ENCODE measurements at regions not wholly inside any gene's neighbourhood (a gene's known extent, or its start where the extent isn't known, plus 50 kb on each side); places are given as distances from the start of the nearest gene placed in this dataset.

DNA sequence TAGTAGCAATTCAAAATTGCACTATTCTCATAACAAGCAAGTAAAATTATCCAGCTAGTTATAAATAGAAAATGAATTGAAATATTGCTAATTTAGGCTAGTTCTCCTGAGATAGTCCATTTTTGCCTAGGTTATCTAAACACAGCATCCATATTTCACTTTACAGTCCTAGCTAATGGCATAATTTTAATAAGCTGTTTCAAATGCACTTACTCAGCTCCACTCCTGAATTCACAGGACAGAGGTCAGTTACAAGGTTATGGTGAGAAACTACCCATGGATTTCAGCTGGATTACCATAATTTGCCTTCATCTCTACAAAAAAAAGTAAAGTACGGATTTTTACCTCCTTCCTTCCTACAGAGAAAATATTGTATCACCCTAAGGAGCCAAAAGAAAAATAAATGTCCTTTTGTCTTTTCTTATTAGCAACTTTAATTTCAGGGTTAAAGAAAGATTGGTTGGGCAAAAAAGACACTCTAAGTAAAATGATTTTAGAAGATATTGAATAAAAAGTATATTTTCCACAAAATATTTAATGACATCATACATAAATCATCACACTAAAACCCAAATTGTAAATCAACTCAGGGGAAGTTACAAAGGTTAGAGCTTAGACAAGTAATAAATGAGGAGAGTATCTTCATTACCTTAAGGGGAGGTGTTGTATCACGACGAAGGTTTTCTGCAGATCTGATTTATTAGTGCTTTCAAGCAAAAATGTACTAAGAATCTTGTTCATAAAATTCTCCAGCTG lies 377.4 kb downstream of the C12orf50 start:
- no peak for TF ChIP-seq ZNF404 (tag by site-specific recombination; IDR thresholded peaks at IDR 0.05)
- no peak for TF ChIP-seq YY1 (tag by site-specific recombination; IDR thresholded peaks at IDR 0.05)
- TF ChIP-seq, protein P1, sequence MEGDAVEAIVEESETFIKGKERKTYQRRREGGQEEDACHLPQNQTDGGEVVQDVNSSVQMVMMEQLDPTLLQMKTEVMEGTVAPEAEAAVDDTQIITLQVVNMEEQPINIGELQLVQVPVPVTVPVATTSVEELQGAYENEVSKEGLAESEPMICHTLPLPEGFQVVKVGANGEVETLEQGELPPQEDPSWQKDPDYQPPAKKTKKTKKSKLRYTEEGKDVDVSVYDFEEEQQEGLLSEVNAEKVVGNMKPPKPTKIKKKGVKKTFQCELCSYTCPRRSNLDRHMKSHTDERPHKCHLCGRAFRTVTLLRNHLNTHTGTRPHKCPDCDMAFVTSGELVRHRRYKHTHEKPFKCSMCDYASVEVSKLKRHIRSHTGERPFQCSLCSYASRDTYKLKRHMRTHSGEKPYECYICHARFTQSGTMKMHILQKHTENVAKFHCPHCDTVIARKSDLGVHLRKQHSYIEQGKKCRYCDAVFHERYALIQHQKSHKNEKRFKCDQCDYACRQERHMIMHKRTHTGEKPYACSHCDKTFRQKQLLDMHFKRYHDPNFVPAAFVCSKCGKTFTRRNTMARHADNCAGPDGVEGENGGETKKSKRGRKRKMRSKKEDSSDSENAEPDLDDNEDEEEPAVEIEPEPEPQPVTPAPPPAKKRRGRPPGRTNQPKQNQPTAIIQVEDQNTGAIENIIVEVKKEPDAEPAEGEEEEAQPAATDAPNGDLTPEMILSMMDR (tag by site-specific recombination; IDR thresholded peaks at IDR 0.05): no peak
- TF ChIP-seq ZNF654 (tag by site-specific recombination; IDR thresholded peaks at IDR 0.05; ENCODE audit: low read depth): no peak
- no peak for TF ChIP-seq ZNF416 (tag by site-specific recombination; IDR thresholded peaks at IDR 0.05)
- TF ChIP-seq, protein P2, sequence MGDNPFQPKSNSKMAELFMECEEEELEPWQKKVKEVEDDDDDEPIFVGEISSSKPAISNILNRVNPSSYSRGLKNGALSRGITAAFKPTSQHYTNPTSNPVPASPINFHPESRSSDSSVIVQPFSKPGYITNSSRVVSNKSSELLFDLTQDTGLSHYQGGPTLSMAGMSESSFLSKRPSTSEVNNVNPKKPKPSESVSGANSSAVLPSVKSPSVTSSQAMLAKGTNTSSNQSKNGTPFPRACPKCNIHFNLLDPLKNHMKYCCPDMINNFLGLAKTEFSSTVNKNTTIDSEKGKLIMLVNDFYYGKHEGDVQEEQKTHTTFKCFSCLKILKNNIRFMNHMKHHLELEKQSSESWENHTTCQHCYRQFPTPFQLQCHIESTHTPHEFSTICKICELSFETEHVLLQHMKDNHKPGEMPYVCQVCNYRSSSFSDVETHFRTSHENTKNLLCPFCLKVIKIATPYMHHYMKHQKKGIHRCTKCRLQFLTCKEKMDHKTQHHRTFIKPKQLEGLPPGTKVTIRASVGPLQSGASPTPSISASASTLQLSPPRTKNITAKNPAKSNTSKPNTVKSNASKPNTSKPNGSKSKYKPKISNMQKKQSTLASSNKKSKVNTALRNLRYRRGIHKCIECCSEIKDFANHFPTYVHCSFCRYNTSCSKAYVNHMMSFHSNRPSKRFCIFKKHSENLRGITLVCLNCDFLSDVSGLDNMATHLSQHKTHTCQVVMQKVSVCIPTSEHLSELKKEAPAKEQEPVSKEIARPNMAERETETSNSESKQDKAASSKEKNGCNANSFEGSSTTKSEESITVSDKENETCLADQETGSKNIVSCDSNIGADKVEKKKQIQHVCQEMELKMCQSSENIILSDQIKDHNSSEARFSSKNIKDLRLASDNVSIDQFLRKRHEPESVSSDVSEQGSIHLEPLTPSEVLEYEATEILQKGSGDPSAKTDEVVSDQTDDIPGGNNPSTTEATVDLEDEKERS (tag by site-specific recombination; IDR thresholded peaks at IDR 0.05): no peak
- TF ChIP-seq BCL11B (tag by site-specific recombination; IDR thresholded peaks at IDR 0.05; ENCODE audit: low read depth): no peak
- TF ChIP-seq, protein P3, sequence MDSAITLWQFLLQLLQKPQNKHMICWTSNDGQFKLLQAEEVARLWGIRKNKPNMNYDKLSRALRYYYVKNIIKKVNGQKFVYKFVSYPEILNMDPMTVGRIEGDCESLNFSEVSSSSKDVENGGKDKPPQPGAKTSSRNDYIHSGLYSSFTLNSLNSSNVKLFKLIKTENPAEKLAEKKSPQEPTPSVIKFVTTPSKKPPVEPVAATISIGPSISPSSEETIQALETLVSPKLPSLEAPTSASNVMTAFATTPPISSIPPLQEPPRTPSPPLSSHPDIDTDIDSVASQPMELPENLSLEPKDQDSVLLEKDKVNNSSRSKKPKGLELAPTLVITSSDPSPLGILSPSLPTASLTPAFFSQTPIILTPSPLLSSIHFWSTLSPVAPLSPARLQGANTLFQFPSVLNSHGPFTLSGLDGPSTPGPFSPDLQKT (IDR thresholded peaks at IDR 0.05; ENCODE audit: borderline replicate concordance, low read depth, low read length): no peak
- no peak for TF ChIP-seq ZSCAN16 (tag by site-specific recombination; IDR thresholded peaks at IDR 0.05)
- TF ChIP-seq RBAK (tag by site-specific recombination; IDR thresholded peaks at IDR 0.05): no peak
